Loucy (cell line): ENCODE measurements at regions not wholly inside any gene's neighbourhood (a gene's known extent, or its start where the extent isn't known, plus 50 kb on each side); places are given as distances from the start of the nearest gene placed in this dataset.

ENCODE experiments used
- CTCF ChIP-seq: fragments of 200-600 bp; sonication (generic); conservative IDR thresholded peaks from 2 replicates; pipeline ENCODE4 v1.5.1; 2014; ENCODE audit warnings: mild to moderate bottlenecking, antibody characterized with exemption, low read length
- EZH2phosphoT487 ChIP-seq: fragments of 200-600 bp; IDR thresholded peaks from 2 replicates; pipeline ENCODE4 v1.6.1; 2018; ENCODE audit warnings: antibody characterized with exemption, mild to moderate bottlenecking, moderate library complexity, borderline replicate concordance

- TF ChIP-seq CTCF (no peak), EZH2phosphoT487 (no peak)
These were observed 186.5 kb downstream of the KIF18A start for GRCh38 chr11:27921472-27921871.
